CD8-positive, alpha-beta memory T cell (primary cell): ENCODE measurements at regions not wholly inside any gene's neighbourhood (a gene's known extent, or its start where the extent isn't known, plus 50 kb on each side); places are given as distances from the start of the nearest gene placed in this dataset.
A peak's percentile ranks its signal among the peaks of the same experiment; 100 is the strongest.

ENCODE experiments used
- CTCF ChIA-PET: fragments of 350-600 bp; sonication (Branson Sonifier 250); formaldehyde crosslinking; loops from one replicate; lab custom pipeline; 2021; ENCODE audit warnings: antibody characterized with exemption; lab: Charles Lee
- POLR2A ChIA-PET: fragments of 350-600 bp; sonication (Branson Sonifier 250); formaldehyde crosslinking; loops from one replicate; lab custom pipeline; 2021; ENCODE audit warnings: antibody characterized with exemption; lab: Charles Lee
- DNase-seq, 5 donors: peaks; one replicate each; pipeline versions ENCODE4 v3.0.0 to v3.0.0-alpha.2; 2020 to 2022; ENCODE audit warnings: mixed read lengths in 1 of 5
- H3K27ac ChIP-seq: one replicate; pipeline ENCODE4 v1.7.0; 2013; ENCODE audit warnings: low read depth, mild to moderate bottlenecking, low read length, moderate library complexity
- H3K27me3 ChIP-seq: 2 replicates; pipeline ENCODE4 v1.7.0; 2013; ENCODE audit warnings: low read length, mild to moderate bottlenecking; ENCODE audit not compliant: insufficient read depth, poor library complexity, severe bottlenecking
- H3K36me3 ChIP-seq: 2 replicates; pipeline ENCODE4 v1.7.0; 2013; ENCODE audit warnings: mild to moderate bottlenecking, low read length, moderate library complexity; ENCODE audit not compliant: insufficient read depth
- H3K4me1 ChIP-seq: 2 replicates; pipeline ENCODE4 v1.7.0; 2013; ENCODE audit warnings: mild to moderate bottlenecking, low read length, moderate library complexity; ENCODE audit not compliant: insufficient read depth
- H3K4me3 ChIP-seq: 2 replicates; pipeline ENCODE4 v1.7.0; 2013; ENCODE audit warnings: mild to moderate bottlenecking, low read length
- H3K9me3 ChIP-seq: 2 replicates; pipeline ENCODE4 v1.7.0; 2013; ENCODE audit warnings: mild to moderate bottlenecking, low read length
- H3K27ac Mint-ChIP-seq, 8 donors: one replicate each; pipeline ENCODE4 v1.8.0; 2020 to 2021; ENCODE audit warnings: mixed read lengths in 8 of 8, mild to moderate bottlenecking in 6 of 8, inconsistent platforms in 3 of 8, moderate library complexity in 3 of 8
- H3K27me3 Mint-ChIP-seq, 2 donors: one replicate each; pipeline ENCODE4 v1.8.0; 2020 to 2021; ENCODE audit warnings: mixed read lengths in 2 of 2, mild to moderate bottlenecking in 1 of 2, moderate library complexity in 1 of 2
- H3K36me3 Mint-ChIP-seq, 3 donors: one replicate each; pipeline ENCODE4 v1.8.0; 2020 to 2021; ENCODE audit warnings: mixed read lengths in 3 of 3, inconsistent platforms in 1 of 3, mild to moderate bottlenecking in 1 of 3
- H3K4me1 Mint-ChIP-seq, 3 donors: one replicate each; pipeline ENCODE4 v1.8.0; 2020 to 2021; ENCODE audit warnings: mixed read lengths in 3 of 3, inconsistent platforms in 1 of 3, mild to moderate bottlenecking in 1 of 3
- H3K4me3 Mint-ChIP-seq, 7 donors: one replicate each; pipeline ENCODE4 v1.8.0; 2020 to 2021; ENCODE audit warnings: mixed read lengths in 7 of 7, mild to moderate bottlenecking in 6 of 7, moderate library complexity in 4 of 7, inconsistent platforms in 2 of 7
- H3K9me3 Mint-ChIP-seq, 5 donors: one replicate each; pipeline ENCODE4 v1.8.0; 2020 to 2022; ENCODE audit warnings: mixed read lengths in 5 of 5, mild to moderate bottlenecking in 3 of 5, moderate library complexity in 2 of 5, inconsistent platforms in 1 of 5

DNA sequence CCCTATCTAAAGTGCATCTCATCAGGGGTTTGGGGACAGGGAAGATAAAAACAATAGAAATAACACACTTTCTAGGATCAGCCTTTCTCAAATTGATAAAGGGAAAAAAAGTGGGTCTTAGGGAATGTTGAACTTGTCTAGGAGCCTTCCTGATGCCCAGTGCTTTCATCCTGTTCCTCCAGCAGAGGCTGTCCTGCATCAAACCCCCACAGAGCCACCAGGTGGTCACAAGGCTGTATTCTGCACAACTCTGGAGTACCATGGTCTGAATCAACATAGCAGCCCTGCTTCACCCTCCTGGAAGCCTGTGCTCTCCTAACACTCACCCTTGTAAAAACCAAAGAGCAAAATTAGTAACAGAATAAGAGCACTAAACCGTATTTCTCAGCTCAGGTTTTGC lies 118.5 kb upstream of the SLC25A36 start:
- Mint-ChIP-seq H3K9me3 (peaks cover 0 to 5% (median 0%) of the 10 kb centered on the region in 5 donors), H3K4me1 (no peaks in the 10 kb centered on the region), H3K4me3 (no peak overlapping the region), H3K27ac (no peak overlapping the region), H3K27me3 (no peaks in the 10 kb centered on the region), H3K36me3 (no peaks in the 10 kb centered on the region)
- no peaks in the 10 kb centered on the region for H3K36me3 ChIP-seq
- no peak overlapping the region for H3K4me3 ChIP-seq
- POLR2A ChIA-PET, result no interaction called here
- no peak overlapping the region for H3K27ac ChIP-seq
- DNase-seq, result no peak
- H3K9me3 ChIP-seq, result no peaks in the 10 kb centered on the region
- H3K27me3 ChIP-seq, result no peaks in the 10 kb centered on the region
- CTCF ChIA-PET, result no interaction called here
- H3K4me1 ChIP-seq, result no peaks in the 10 kb centered on the region

- H3K36me3 ChIP-seq, result no peaks in the 10 kb centered on the region
- Mint-ChIP-seq H3K36me3 (no peaks in the 10 kb centered on the region), H3K4me3 (no peak overlapping the region), H3K9me3 (peaks cover 0 to 5% (median 0%) of the 10 kb centered on the region in 5 donors), H3K4me1 (no peaks in the 10 kb centered on the region), H3K27ac (no peak overlapping the region), H3K27me3 (peaks cover 3 to 22% of the 10 kb centered on the region in 2 donors)
- DNase-seq, result no peak
- no peaks in the 10 kb centered on the region for H3K9me3 ChIP-seq
- POLR2A ChIA-PET, result no interaction called here
- H3K4me3 ChIP-seq, result no peak overlapping the region
- CTCF ChIA-PET, result no interaction called here
- H3K4me1 ChIP-seq, result no peaks in the 10 kb centered on the region
- H3K27ac ChIP-seq, result no peak overlapping the region
- no peaks in the 10 kb centered on the region for H3K27me3 ChIP-seq
Measured at GRCh38 chr3:140827894-140828293, 113.7 kb upstream of the SLC25A36 start.

DNA sequence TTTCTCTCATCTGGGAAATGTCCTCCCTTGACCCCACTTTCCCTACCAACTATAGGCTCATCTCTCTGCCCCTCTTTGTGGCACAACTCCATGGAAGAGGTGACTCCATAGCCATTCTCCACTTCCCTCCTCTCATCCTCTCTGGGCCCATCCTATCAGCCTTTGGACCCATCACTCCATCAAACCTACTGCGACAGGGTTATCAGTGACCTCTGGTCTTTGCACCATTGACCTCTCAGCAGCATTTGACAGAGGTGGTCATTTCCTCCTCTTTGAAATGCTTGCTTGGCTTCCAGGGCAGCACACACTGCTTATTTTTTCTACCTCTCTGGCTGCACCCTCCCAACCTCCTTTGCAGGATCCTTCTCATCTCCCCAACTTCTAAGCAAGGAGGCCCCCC lies 113.1 kb upstream of the SLC25A36 start:
- Mint-ChIP-seq H3K4me1 (no peaks in the 10 kb centered on the region), H3K4me3 (no peak overlapping the region), H3K27me3 (peaks cover 3 to 24% of the 10 kb centered on the region in 2 donors), H3K27ac (no peak overlapping the region), H3K36me3 (no peaks in the 10 kb centered on the region), H3K9me3 (peaks cover 0 to 3% (median 0%) of the 10 kb centered on the region in 5 donors)
- ChIA-PET CTCF (no interaction called here), POLR2A (no interaction called here)
- Histone ChIP-seq H3K27me3 (no peaks in the 10 kb centered on the region), H3K4me1 (no peaks in the 10 kb centered on the region), H3K9me3 (no peaks in the 10 kb centered on the region), H3K27ac (no peak overlapping the region), H3K4me3 (no peak overlapping the region), H3K36me3 (no peaks in the 10 kb centered on the region)
- DNase-seq, result no peak

DNA sequence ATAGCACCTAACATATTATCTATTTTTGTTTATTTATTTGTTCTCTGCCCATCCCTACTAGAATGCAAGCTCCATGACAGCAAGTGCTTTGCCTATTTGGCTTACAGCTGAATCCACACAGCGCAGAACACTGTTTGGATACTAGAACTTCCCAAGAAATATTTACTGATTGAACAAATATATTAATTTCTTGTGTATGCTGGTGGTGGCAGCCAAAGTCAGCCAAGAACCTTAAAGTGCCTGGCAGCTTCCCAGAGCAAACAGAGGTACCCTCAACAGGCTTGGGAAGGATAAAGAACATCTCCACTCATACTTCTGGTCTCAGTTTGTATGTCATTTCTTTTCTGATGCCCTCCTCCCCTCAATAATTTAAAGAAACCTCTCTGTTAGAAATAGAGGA lies 111.8 kb upstream of the SLC25A36 start:
- no peak for DNase-seq
- POLR2A ChIA-PET, result no interaction called here
- no peaks in the 10 kb centered on the region for H3K9me3 ChIP-seq
- H3K27me3 ChIP-seq, result no peaks in the 10 kb centered on the region
- H3K4me1 Mint-ChIP-seq, result no peaks in the 10 kb centered on the region
- no peak overlapping the region for H3K27ac ChIP-seq
- H3K36me3 Mint-ChIP-seq, result no peaks in the 10 kb centered on the region
- H3K4me3 Mint-ChIP-seq, result no peak overlapping the region
- CTCF ChIA-PET, result no interaction called here
- peaks cover 6 to 27% of the 10 kb centered on the region in 2 donors for H3K27me3 Mint-ChIP-seq
- H3K9me3 Mint-ChIP-seq, result no peaks in the 10 kb centered on the region
- no peaks in the 10 kb centered on the region for H3K4me1 ChIP-seq
- H3K4me3 ChIP-seq, result no peak overlapping the region
- no peaks in the 10 kb centered on the region for H3K36me3 ChIP-seq
- no peak overlapping the region for H3K27ac Mint-ChIP-seq

DNA sequence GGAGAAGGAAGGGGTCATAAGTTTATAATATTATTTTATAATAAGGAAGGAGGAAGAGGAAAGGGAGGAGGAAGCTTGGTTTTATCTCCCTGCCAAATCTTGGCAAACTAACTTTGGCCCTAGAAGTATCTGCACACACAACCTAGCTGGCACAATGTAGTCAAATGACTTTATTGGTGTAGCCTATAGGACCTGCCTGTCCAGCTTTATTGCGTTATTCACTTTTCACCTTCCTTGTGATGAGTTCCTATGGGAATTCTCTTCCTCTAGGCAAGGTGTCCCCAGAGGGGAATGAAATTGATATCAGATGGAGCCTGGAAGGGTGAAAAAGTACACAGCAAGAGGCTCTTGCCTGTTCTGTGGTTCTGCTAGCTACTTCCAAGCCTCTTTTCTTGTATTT lies 111.2 kb upstream of the SLC25A36 start:
- Histone ChIP-seq H3K27ac (no peak overlapping the region), H3K27me3 (no peaks in the 10 kb centered on the region), H3K4me3 (no peak overlapping the region), H3K9me3 (no peaks in the 10 kb centered on the region), H3K36me3 (no peaks in the 10 kb centered on the region), H3K4me1 (no peaks in the 10 kb centered on the region)
- no peak overlapping the region for H3K4me3 Mint-ChIP-seq
- no peak for DNase-seq
- no peaks in the 10 kb centered on the region for H3K36me3 Mint-ChIP-seq
- peaks cover 6 to 27% of the 10 kb centered on the region in 2 donors for H3K27me3 Mint-ChIP-seq
- ChIA-PET CTCF (interaction anchor here (0.6 kb wide), 1 partner anchor 11 kb away, joined by 3 read pairs; no protein-coding TSS in a partner anchor), POLR2A (no interaction called here)
- H3K9me3 Mint-ChIP-seq, result no peaks in the 10 kb centered on the region
- H3K27ac Mint-ChIP-seq, result no peak overlapping the region
- H3K4me1 Mint-ChIP-seq, result no peaks in the 10 kb centered on the region

DNA sequence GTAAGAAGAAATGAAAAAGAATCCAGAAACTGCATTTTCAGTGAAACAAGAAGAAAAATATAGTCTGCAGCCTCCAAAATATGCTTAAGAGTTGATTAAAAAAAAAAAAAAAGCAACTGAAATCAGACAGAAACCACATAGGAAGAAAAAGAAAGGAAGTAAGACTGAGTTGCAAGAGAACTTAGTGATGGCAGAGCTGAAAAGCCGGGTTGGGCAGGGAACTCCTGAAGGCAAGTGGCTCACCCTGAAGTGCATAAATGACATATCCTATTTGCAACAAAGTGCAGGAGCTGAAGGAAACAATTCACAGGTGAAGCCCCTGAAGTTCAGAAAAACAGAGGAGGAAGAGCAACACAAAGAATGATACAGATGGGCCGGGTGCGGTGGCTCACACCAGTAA lies 108.8 kb upstream of the SLC25A36 start:
- no peaks in the 10 kb centered on the region for H3K4me1 ChIP-seq
- peak in 1 of 5 donors; percentile 14 for DNase-seq
- Mint-ChIP-seq H3K9me3 (no peaks in the 10 kb centered on the region), H3K36me3 (no peaks in the 10 kb centered on the region), H3K27me3 (peaks cover 8 to 27% of the 10 kb centered on the region in 2 donors), H3K4me1 (no peaks in the 10 kb centered on the region), H3K4me3 (no peak overlapping the region), H3K27ac (no peak overlapping the region)
- no peaks in the 10 kb centered on the region for H3K27me3 ChIP-seq
- H3K36me3 ChIP-seq, result no peaks in the 10 kb centered on the region
- no peak overlapping the region for H3K27ac ChIP-seq
- no peak overlapping the region for H3K4me3 ChIP-seq
- H3K9me3 ChIP-seq, result no peaks in the 10 kb centered on the region
- ChIA-PET POLR2A (no interaction called here), CTCF (interaction anchor here (0.7 kb wide), 1 partner anchor 11 kb away, joined by 3 read pairs; no protein-coding TSS in a partner anchor)

DNA sequence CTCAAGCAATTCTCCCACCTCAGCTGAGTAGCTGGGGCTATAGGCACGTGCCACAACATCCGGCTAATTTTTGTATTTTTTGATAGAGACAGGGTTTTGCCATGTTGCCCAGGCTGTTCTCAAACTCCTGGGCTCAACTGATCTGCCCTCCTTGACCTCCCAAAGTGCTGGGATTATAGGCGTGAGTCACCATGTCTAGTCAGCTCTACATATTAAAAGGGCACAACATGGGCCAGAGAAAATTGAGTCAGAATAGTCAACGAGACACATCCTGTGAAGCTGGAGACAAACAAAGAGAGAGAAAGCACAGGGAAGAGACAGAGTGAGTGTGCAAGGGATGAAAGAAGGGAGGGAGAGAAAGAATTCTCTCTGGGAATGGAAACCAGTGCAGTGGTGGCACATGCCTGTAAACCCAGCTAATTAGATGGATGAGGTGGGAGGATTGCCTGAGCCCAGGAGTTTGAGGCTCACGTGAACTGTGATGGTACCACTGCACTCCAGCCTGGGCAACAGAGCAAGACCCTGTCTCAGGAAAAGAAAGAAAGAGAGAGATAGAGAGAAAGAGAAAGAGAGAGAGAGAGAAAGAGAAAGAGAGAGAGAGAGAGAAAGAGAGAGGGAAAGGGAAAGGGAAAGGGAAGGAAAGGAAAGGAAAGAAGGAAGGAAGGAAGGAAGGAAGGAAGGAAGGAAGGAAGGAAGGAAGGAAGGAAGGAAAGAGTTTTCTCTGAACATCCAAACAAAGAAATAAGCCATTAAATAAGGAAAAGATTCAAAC lies 107.2 kb upstream of the SLC25A36 start:
- Histone ChIP-seq H3K4me3 (no peak overlapping the region), H3K27ac (no peak overlapping the region), H3K36me3 (no peaks in the 10 kb centered on the region), H3K4me1 (no peaks in the 10 kb centered on the region), H3K27me3 (no peaks in the 10 kb centered on the region), H3K9me3 (no peaks in the 10 kb centered on the region)
- no peaks in the 10 kb centered on the region for H3K4me1 Mint-ChIP-seq
- H3K27ac Mint-ChIP-seq, result no peak overlapping the region
- CTCF ChIA-PET, result no interaction called here
- H3K9me3 Mint-ChIP-seq, result no peaks in the 10 kb centered on the region
- POLR2A ChIA-PET, result no interaction called here
- DNase-seq, result no peak
- H3K36me3 Mint-ChIP-seq, result no peaks in the 10 kb centered on the region
- no peak overlapping the region for H3K4me3 Mint-ChIP-seq
- H3K27me3 Mint-ChIP-seq, result peaks cover 8 to 31% of the 10 kb centered on the region in 2 donors

- Histone ChIP-seq H3K36me3 (no peaks in the 10 kb centered on the region), H3K27ac (no peak overlapping the region), H3K4me1 (no peaks in the 10 kb centered on the region), H3K4me3 (no peak overlapping the region), H3K9me3 (no peaks in the 10 kb centered on the region), H3K27me3 (no peaks in the 10 kb centered on the region)
- ChIA-PET CTCF (interaction anchor here (1.0 kb wide), 1 partner anchor 10 kb away, joined by 3 read pairs; no protein-coding TSS in a partner anchor), POLR2A (no interaction called here)
- Mint-ChIP-seq H3K27me3 (peaks cover 0 to 38% of the 10 kb centered on the region in 2 donors), H3K4me3 (no peak overlapping the region), H3K27ac (no peak overlapping the region), H3K9me3 (no peaks in the 10 kb centered on the region), H3K36me3 (no peaks in the 10 kb centered on the region), H3K4me1 (no peaks in the 10 kb centered on the region)
- no peak for DNase-seq
Measured at GRCh38 chr3:140842984-140843649, 98.5 kb upstream of the SLC25A36 start.
